AG10803 (cell line): ENCODE measurements at regions not wholly inside any gene's neighbourhood (a gene's known extent, or its start where the extent isn't known, plus 50 kb on each side); places are given as distances from the start of the nearest gene placed in this dataset.
A peak's percentile ranks its signal among the peaks of the same experiment; 100 is the strongest.
"Not testable (repeated sequence)": the region's sequence is repeated elsewhere in the genome, so short reads cannot be mapped to it uniquely, and the experiment has no call there.

Source experiments
- DNase-seq: peaks from one replicate; pipeline ENCODE4 v3.0.0; 2010; ENCODE audit warnings: low read depth
- H3K4me3 ChIP-seq: 2 replicates; pipeline ENCODE4 v1.5.1; 2011; ENCODE audit warnings: mild to moderate bottlenecking, low read length, control low read depth
- TF ChIP-seq, protein P1 (sequence below): conservative IDR thresholded peaks from 2 replicates; pipeline ENCODE4 v1.5.1; 2011; ENCODE audit warnings: mild to moderate bottlenecking, low read length, control low read depth, inconsistent platforms

DNA sequence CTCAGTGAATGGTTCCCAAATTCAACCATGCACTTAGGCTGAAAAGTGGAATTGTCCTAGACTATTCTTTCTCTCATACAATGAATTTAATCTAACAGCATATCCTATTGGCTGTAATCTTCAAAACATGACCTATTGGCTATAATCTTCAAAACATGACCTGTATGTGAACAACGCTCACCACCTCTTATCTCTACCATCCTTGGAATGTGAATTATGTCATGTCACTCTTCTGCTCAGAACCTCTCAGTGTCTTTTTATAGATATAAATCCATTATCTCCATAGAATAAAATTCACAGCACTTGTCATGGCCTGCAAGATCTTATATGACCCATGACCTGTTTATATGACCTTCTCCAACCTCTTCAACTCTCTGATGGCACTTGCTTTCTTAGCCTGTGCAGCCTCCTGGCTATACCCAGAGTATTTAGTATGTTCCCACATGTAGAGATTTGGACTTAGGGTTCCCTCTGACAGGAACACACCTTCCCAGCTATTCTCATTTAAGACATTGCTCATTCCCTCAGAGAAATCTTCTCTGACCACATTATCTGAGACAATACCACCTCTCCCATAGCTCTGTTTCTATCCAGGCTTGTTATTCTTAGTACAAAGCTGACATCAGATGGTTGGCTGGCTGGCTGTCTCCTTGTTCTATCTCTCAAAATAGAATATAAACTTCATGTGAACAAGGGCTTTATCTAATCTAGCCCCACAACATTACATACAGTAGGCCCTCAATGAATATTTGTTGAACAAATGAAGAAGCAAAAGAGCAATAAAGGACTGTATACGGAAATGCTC, 275.0 kb upstream of the PREP start:
- DNase-seq, result peak; percentile 9
- TF ChIP-seq, protein P1, sequence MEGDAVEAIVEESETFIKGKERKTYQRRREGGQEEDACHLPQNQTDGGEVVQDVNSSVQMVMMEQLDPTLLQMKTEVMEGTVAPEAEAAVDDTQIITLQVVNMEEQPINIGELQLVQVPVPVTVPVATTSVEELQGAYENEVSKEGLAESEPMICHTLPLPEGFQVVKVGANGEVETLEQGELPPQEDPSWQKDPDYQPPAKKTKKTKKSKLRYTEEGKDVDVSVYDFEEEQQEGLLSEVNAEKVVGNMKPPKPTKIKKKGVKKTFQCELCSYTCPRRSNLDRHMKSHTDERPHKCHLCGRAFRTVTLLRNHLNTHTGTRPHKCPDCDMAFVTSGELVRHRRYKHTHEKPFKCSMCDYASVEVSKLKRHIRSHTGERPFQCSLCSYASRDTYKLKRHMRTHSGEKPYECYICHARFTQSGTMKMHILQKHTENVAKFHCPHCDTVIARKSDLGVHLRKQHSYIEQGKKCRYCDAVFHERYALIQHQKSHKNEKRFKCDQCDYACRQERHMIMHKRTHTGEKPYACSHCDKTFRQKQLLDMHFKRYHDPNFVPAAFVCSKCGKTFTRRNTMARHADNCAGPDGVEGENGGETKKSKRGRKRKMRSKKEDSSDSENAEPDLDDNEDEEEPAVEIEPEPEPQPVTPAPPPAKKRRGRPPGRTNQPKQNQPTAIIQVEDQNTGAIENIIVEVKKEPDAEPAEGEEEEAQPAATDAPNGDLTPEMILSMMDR, result no peak
- no peak overlapping the region for H3K4me3 ChIP-seq

DNA sequence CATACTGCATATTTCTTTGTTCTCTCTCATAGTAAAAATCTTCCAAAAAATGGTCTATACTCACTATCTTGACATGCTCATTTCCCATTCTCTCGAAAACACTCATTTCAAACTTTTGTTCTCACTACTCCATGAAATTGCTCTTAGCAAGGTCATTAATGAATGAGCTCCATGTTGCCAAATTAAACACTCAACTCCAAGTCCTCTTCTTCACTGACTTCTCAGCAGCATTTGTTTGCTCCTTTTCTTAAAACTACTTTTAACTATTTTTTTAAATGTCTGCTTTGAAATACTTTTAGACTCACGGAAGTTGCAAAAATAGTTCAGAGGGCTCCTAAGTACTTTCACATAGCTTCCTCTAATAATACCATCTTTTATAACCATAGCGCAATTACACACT, 274.0 kb upstream of the PREP start:
- no peak for DNase-seq
- TF ChIP-seq, protein P1, result no peak
- H3K4me3 ChIP-seq, result no peak overlapping the region

- H3K4me3 ChIP-seq, result no peak overlapping the region
- peak; percentile 93 for DNase-seq
- TF ChIP-seq, protein P1, result no peak
These were observed 273.0 kb upstream of the PREP start for GRCh38 chr6:105675715-105676397.

- not testable (repeated sequence) for H3K4me3 ChIP-seq, DNase-seq
These were observed 270.1 kb upstream of the PREP start for GRCh38 chr6:105672856-105673538.

- no peak for DNase-seq
- TF ChIP-seq, protein P1, result no peak
- H3K4me3 ChIP-seq, result no peak overlapping the region
These were observed 266.4 kb upstream of the PREP start for GRCh38 chr6:105669232-105669631.

DNA sequence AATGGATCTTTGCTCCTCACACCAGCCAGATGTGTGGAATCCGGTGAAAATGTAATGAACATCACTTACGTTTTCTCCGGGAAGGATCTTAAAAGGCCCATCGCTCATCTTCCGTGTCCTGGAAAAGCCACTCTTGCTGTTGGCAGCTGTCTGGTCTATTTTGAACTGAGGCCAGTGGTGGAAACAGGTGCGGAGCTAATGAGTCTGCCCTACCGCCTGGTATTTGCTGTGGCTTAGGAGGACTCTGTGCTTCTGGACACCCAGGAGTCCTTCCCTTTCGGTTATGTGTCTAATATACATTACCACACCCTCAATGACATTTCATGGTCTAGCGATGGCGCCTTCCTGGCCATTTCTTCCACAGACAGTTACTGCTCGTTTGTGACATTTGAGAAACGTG, 264.2 kb upstream of the PREP start:
- no peak overlapping the region for H3K4me3 ChIP-seq
- TF ChIP-seq, protein P1, result no peak
- DNase-seq, result no peak

DNA sequence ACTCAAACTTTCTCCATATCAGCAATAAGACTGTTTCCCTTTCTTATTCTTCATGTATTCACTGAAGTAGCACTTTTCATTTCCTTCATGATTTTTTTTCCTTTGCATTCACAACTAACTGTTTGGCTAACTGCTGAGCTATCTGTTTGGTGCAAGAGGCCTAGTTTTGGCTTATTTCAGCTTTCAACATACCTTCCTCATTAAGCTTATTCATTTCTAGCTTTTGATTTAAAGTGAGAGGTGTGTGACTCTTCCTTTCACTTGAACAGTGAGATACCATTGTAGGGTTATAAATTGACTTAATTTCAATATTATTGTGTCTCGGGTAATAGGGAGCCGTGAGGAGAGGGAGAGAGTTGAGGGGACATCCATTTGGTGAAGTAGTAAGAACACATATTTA, 262.0 kb upstream of the PREP start:
- no peak for DNase-seq
- no peak overlapping the region for H3K4me3 ChIP-seq
- TF ChIP-seq, protein P1, result no peak
